Lower leg skin (tissue), 4 donors: ENCODE measurements at regions not wholly inside any gene's neighbourhood (a gene's known extent, or its start where the extent isn't known, plus 50 kb on each side); places are given as distances from the start of the nearest gene placed in this dataset.

Source experiments
- DNase-seq, 2 donors: peaks; one replicate each; pipeline ENCODE4 v3.0.0-alpha.2; 2019; ENCODE audit warnings: low spot score in 2 of 2
- H3K4me3 ChIP-seq: fragments of 200-600 bp; sonication (generic); 2 replicates; pipeline ENCODE4 v1.5.1; 2017; ENCODE audit warnings: mild to moderate bottlenecking, low read depth; ENCODE audit not compliant: poor library complexity, severe bottlenecking
- CTCF ChIP-seq, 3 donors: fragments of 450-650 bp; IDR thresholded peaks; one replicate each; pipeline ENCODE4 v1.5.1; 2016; ENCODE audit warnings: antibody characterized with exemption in 3 of 3, mild to moderate bottlenecking in 3 of 3, moderate library complexity in 2 of 3
- POLR2A ChIP-seq, 2 donors: fragments of 450-650 bp; IDR thresholded peaks; one replicate each; pipeline ENCODE4 v1.6.1; 2016 to 2017; ENCODE audit warnings: antibody characterized with exemption in 2 of 2, mild to moderate bottlenecking in 1 of 2, moderate library complexity in 1 of 2
- WGBS, 2 donors: methylation state at CpG; one replicate each; pipeline ENCODE4 v1.1.5; 2018; 5-methylcytosine and 5-hydroxymethylcytosine counted together
- intact Hi-C: fragments of 100-400 bp; cut with DNase I; formaldehyde crosslinking; loops from one replicate; pipeline ENCODE4 v1.15.0; 2023; ENCODE audit warnings: low total_unique reads

- no peak for TF ChIP-seq CTCF (IDR thresholded peaks at IDR 0.05)
- no peak for TF ChIP-seq POLR2A (IDR thresholded peaks at IDR 0.05)
- H3K4me3 ChIP-seq = no peak overlapping the region
- intact Hi-C loops = no loop called here
- 88 to 93% methylated on average over 18 of the region's 18 CpGs for WGBS, 2 donors
- no peak for DNase-seq
Measured at GRCh38 chr4:171629737-171630136, 183.5 kb upstream of the GALNTL6 start.

GRCh38 chr4:171629182-171629581, 184.0 kb upstream of the GALNTL6 start:
- H3K4me3 ChIP-seq = no peak overlapping the region
- intact Hi-C loops = no loop called here
- WGBS, 2 donors = 75 to 89% methylated on average over 3 of the region's 3 CpGs
- no peak for TF ChIP-seq POLR2A (IDR thresholded peaks at IDR 0.05)
- no peak for TF ChIP-seq CTCF (IDR thresholded peaks at IDR 0.05)
- no peak for DNase-seq

- TF ChIP-seq CTCF (IDR thresholded peaks at IDR 0.05) (no peak), POLR2A (IDR thresholded peaks at IDR 0.05) (no peak)
- 88 to 89% methylated on average over 4 of the region's 4 CpGs for WGBS, 2 donors
- no peak overlapping the region for H3K4me3 ChIP-seq
- DNase-seq = no peak
- intact Hi-C loops = no loop called here
Measured at GRCh38 chr4:171626554-171626953, 186.7 kb upstream of the GALNTL6 start.

GRCh38 chr4:171622729-171623128, 190.5 kb upstream of the GALNTL6 start:
- H3K4me3 ChIP-seq = no peak overlapping the region
- no peak for TF ChIP-seq CTCF (IDR thresholded peaks at IDR 0.05)
- no peak for TF ChIP-seq POLR2A (IDR thresholded peaks at IDR 0.05)
- intact Hi-C loops = no loop called here
- 81% methylated on average over 3 of the region's 3 CpGs for WGBS, 2 donors
- no peak for DNase-seq

- intact Hi-C loops = no loop called here
- no peak for TF ChIP-seq POLR2A (IDR thresholded peaks at IDR 0.05)
- TF ChIP-seq CTCF (IDR thresholded peaks at IDR 0.05) = no peak
- DNase-seq = no peak
- no peak overlapping the region for H3K4me3 ChIP-seq
Measured at GRCh38 chr4:171621646-171622045, 191.6 kb upstream of the GALNTL6 start.

GRCh38 chr4:171612907-171613306, 200.3 kb upstream of the GALNTL6 start:
- intact Hi-C loops = no loop called here
- 49 to 65% methylated on average over 2 of the region's 2 CpGs for WGBS, 2 donors
- DNase-seq = no peak
- no peak overlapping the region for H3K4me3 ChIP-seq
- no peak for TF ChIP-seq CTCF (IDR thresholded peaks at IDR 0.05)
- no peak for TF ChIP-seq POLR2A (IDR thresholded peaks at IDR 0.05)
